ENCODE measurements at regions not wholly inside any gene's neighbourhood (a gene's known extent, or its start where the extent isn't known, plus 50 kb on each side); places are given as distances from the start of the nearest gene placed in this dataset.

GRCh38 chr1:68375919-68376318, 73.8 kb downstream of the RPE65 start:
- Histone ChIP-seq H2AFZ (no peak overlapping the region), H3K4me1 (ENCODE audit: insufficient read depth) (no peaks in the 10 kb centered on the region), H3K27ac (no peak overlapping the region), H3K4me3 (no peak overlapping the region), H3K9me3 (ENCODE audit: low read depth) (no peaks in the 10 kb centered on the region), H3K9me2 (replicated peaks; ENCODE audit: insufficient read depth) (no peaks in the 10 kb centered on the region), H3K79me2 (no peaks in the 10 kb centered on the region), H3K36me3 (replicated peaks; ENCODE audit: insufficient read depth, low read depth) (no peaks in the 10 kb centered on the region), H3K27me3 (no peaks in the 10 kb centered on the region), H4K20me1 (ENCODE audit: insufficient read depth, poor library complexity, severe bottlenecking) (no peaks in the 10 kb centered on the region), H3K4me2 (no peak overlapping the region)
- no peak for TF ChIP-seq EZH2phosphoT487 (IDR thresholded peaks at IDR 0.05; ENCODE audit: low read depth, severe bottlenecking, unreplicated experiment)
- no peak for TF ChIP-seq CTCF (IDR thresholded peaks at IDR 0.05; ENCODE audit: poor library complexity)
- no peak for TF ChIP-seq EZH2 (IDR thresholded peaks at IDR 0.05; ENCODE audit: borderline replicate concordance)
- no peak for DNase-seq (ENCODE audit: low spot score)
- 33% methylated on average over 1 of the region's 1 CpG for WGBS (ENCODE audit: low lambda C conversion rate, missing lambda C conversion rate)

GRCh38 chr1:68373173-68373572, 76.6 kb downstream of the RPE65 start:
- H3K4me2 ChIP-seq, result no peak overlapping the region
- no peaks in the 10 kb centered on the region for H3K79me2 ChIP-seq
- H3K27ac ChIP-seq, result no peak overlapping the region
- TF ChIP-seq EZH2 (IDR thresholded peaks at IDR 0.05; ENCODE audit: borderline replicate concordance) (no peak), EZH2phosphoT487 (IDR thresholded peaks at IDR 0.05; ENCODE audit: low read depth, severe bottlenecking, unreplicated experiment) (no peak), CTCF (IDR thresholded peaks at IDR 0.05; ENCODE audit: poor library complexity) (no peak)
- no peaks in the 10 kb centered on the region for H3K9me3 ChIP-seq (ENCODE audit: low read depth)
- no peaks in the 10 kb centered on the region for H3K9me2 ChIP-seq (replicated peaks; ENCODE audit: insufficient read depth)
- H3K27me3 ChIP-seq, result no peaks in the 10 kb centered on the region
- 96% methylated on average over 12 of the region's 18 CpGs for WGBS (ENCODE audit: low lambda C conversion rate, missing lambda C conversion rate)
- no peaks in the 10 kb centered on the region for H3K36me3 ChIP-seq (replicated peaks; ENCODE audit: insufficient read depth, low read depth)
- H3K4me3 ChIP-seq, result no peak overlapping the region
- H4K20me1 ChIP-seq (ENCODE audit: insufficient read depth, poor library complexity, severe bottlenecking), result no peaks in the 10 kb centered on the region
- H2AFZ ChIP-seq, result no peak overlapping the region
- no peak for DNase-seq (ENCODE audit: low spot score)
- no peaks in the 10 kb centered on the region for H3K4me1 ChIP-seq (ENCODE audit: insufficient read depth)

GRCh38 chr1:68372487-68372886, 77.3 kb downstream of the RPE65 start:
- no peak overlapping the region for H3K4me3 ChIP-seq
- TF ChIP-seq EZH2 (IDR thresholded peaks at IDR 0.05; ENCODE audit: borderline replicate concordance) (no peak), EZH2phosphoT487 (IDR thresholded peaks at IDR 0.05; ENCODE audit: low read depth, severe bottlenecking, unreplicated experiment) (no peak), CTCF (IDR thresholded peaks at IDR 0.05; ENCODE audit: poor library complexity) (no peak)
- no peak overlapping the region for H2AFZ ChIP-seq
- no peaks in the 10 kb centered on the region for H3K79me2 ChIP-seq
- H4K20me1 ChIP-seq (ENCODE audit: insufficient read depth, poor library complexity, severe bottlenecking), result no peaks in the 10 kb centered on the region
- H3K9me2 ChIP-seq (replicated peaks; ENCODE audit: insufficient read depth), result no peaks in the 10 kb centered on the region
- H3K36me3 ChIP-seq (replicated peaks; ENCODE audit: insufficient read depth, low read depth), result no peaks in the 10 kb centered on the region
- no peaks in the 10 kb centered on the region for H3K27me3 ChIP-seq
- no peak overlapping the region for H3K27ac ChIP-seq
- no peak overlapping the region for H3K4me2 ChIP-seq
- DNase-seq (ENCODE audit: low spot score), result no peak
- 93% methylated on average over 6 of the region's 6 CpGs for WGBS (ENCODE audit: low lambda C conversion rate, missing lambda C conversion rate)
- H3K9me3 ChIP-seq (ENCODE audit: low read depth), result no peaks in the 10 kb centered on the region
- H3K4me1 ChIP-seq (ENCODE audit: insufficient read depth), result no peaks in the 10 kb centered on the region
